ENCODE measurements at regions not wholly inside any gene's neighbourhood (a gene's known extent, or its start where the extent isn't known, plus 50 kb on each side); places are given as distances from the start of the nearest gene placed in this dataset.

- no peak for TF ChIP-seq CTCF (IDR thresholded peaks at IDR 0.05)
- TF ChIP-seq EZH2 (IDR thresholded peaks at IDR 0.05), result no peak
Observed at GRCh38 chr11:92324890-92325289, 100.3 kb downstream of the FAT3 start.
